Body of pancreas (tissue), 4 donors: ENCODE measurements at regions not wholly inside any gene's neighbourhood (a gene's known extent, or its start where the extent isn't known, plus 50 kb on each side); places are given as distances from the start of the nearest gene placed in this dataset.

ENCODE experiments used
- CTCF ChIP-seq, 7 experiments: fragments of 450-650 bp in 4 of 7; fragments of 200-600 bp in 3 of 7; sonication (generic) in 3 of 7; IDR thresholded peaks; one replicate each; pipeline ENCODE4 v1.5.1; 2016 to 2019; ENCODE audit warnings: antibody characterized with exemption in 7 of 7
- POLR2A ChIP-seq, 3 donors: fragments of 450-650 bp; IDR thresholded peaks; one replicate each; pipeline ENCODE4 v1.6.1; 2016; ENCODE audit warnings: antibody characterized with exemption in 3 of 3, mild to moderate bottlenecking in 2 of 3

GRCh38 chr11:15800111-15800800 is 556.1 kb downstream of the SOX6 start:
- TF ChIP-seq CTCF (IDR thresholded peaks at IDR 0.05) (no peak), POLR2A (IDR thresholded peaks at IDR 0.05) (no peak)
